NCI-H2196 treated with DMSO at 0.1 percent for 48 hours (cell line): ENCODE measurements at regions not wholly inside any gene's neighbourhood (a gene's known extent, or its start where the extent isn't known, plus 50 kb on each side); places are given as distances from the start of the nearest gene placed in this dataset.
A peak's percentile ranks its signal among the peaks of the same experiment; 100 is the strongest.

Experiments
- DNase-seq: peaks from one replicate; lab custom pipeline; 2025; ENCODE audit not compliant: unreplicated experiment; lab: John Stamatoyannopoulos, UW

DNA sequence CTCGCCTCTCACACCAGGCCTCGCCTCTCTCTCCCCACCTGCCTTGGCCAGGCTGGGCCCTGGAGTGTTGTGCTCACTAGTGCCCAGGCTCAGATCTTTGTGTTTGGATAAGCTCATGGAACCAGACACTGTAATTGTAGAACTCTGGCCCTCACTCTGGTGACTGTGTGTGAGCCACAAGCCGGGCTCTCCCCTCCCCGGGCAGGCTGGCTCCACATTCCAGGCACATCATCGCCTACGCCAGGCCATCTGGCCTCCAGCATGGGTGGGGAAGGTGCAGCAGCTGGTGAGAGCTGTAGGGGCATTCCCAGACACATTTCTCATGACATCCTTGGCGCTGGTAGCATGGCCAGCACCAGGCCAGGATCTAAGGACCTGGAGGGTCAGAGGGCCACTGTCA lies 202.3 kb downstream of the RAB11FIP4 start:
- DNase-seq, result peak; percentile 9

DNA sequence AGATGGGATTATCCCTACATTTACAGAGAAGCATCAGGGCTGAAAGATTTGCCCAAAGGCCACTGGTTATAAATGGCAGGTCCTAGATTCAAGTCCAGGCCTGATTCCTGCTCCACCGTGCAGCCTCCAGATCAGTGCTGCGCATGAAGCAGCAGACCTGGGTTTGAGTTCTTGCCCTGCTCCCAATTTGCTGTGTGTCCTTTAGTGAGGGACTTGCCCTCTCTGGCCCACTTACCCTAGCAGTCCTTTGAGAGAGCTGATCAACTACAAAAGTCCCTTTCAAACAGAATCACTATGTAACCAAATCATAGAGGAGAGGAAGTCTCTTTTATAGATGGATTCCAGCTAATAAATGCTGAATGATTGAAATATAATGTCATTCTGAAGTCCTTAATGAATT lies 200.4 kb downstream of the RAB11FIP4 start:
- no peak for DNase-seq

DNA sequence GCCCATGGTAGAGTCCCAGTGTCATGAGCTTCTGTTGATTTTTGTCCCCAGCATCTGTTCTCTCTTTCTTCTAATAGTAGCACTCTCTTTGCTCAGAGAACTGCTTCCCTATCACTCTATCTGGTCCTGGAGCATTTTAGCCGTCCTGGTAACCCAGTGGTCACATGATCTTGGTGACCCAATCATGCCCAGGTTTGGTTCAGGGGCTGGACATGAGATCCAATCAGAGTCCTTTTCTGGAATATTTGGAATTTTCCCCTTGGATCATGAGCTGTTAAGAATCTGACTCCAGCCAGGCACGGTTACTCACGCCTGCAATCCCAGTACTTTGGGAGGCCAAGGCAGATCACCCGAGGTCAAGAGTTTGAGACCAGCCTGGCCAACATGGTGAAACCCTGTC lies 197.0 kb downstream of the RAB11FIP4 start:
- DNase-seq, result no peak

DNA sequence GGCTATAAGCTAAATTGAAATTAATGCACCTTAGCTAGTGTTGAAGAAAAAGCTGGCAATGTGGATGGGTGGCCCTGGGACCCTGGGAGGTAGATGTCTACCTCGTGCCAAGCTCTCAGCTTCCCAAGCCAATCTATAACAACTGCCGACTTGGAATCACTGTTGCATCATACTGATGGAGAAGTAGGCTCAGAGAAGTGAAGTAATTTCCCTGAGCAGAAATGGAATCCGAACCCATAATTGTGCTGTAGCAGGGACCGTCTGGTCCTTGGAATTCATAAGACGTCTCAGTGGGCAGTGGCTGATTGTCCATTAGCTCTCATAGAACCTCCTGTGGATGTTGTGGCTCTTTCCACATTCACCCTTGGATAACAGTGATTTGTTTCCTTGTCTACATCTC lies 196.6 kb downstream of the RAB11FIP4 start:
- no peak for DNase-seq
